ENCODE measurements at regions not wholly inside any gene's neighbourhood (a gene's known extent, or its start where the extent isn't known, plus 50 kb on each side); places are given as distances from the start of the nearest gene placed in this dataset.

DNA sequence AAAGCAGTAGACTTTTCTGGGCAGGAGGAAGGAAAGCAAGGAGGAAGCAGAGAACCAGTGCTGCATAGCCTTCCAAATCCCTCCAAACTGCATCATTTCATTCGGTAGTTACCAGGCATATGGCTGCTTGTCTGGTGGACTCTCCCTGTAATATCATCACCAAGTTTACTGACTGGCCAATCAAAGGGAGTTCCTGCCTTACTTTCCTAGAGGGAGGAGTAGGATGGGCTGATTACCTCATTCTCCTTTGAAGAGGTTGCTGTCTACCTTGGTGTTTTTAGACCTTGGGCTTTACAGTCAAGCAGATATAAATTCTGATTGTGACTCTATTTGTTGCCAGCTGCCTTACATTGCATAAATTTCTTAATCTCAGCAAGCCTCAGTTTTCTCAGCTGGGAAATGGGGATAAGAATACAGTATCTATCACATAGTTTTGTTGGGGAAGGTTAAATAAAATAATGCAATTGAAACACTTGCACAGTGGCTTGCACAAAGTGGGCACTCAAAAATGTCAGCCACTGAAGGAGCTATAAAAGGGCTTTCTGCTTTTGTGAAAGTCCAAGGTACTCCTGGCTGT, 297.3 kb upstream of the PROX1 start:
- TF ChIP-seq, protein P1, sequence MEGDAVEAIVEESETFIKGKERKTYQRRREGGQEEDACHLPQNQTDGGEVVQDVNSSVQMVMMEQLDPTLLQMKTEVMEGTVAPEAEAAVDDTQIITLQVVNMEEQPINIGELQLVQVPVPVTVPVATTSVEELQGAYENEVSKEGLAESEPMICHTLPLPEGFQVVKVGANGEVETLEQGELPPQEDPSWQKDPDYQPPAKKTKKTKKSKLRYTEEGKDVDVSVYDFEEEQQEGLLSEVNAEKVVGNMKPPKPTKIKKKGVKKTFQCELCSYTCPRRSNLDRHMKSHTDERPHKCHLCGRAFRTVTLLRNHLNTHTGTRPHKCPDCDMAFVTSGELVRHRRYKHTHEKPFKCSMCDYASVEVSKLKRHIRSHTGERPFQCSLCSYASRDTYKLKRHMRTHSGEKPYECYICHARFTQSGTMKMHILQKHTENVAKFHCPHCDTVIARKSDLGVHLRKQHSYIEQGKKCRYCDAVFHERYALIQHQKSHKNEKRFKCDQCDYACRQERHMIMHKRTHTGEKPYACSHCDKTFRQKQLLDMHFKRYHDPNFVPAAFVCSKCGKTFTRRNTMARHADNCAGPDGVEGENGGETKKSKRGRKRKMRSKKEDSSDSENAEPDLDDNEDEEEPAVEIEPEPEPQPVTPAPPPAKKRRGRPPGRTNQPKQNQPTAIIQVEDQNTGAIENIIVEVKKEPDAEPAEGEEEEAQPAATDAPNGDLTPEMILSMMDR (IDR thresholded peaks at IDR 0.05): no peak
- TF ChIP-seq EP300 (IDR thresholded peaks at IDR 0.05; ENCODE audit: low read depth): no peak
- no peak for TF ChIP-seq POLR2A (IDR thresholded peaks at IDR 0.05)
